DND-41 (cell line): ENCODE measurements at regions not wholly inside any gene's neighbourhood (a gene's known extent, or its start where the extent isn't known, plus 50 kb on each side); places are given as distances from the start of the nearest gene placed in this dataset.

Experiments used
- CTCF ChIP-seq: IDR thresholded peaks from 2 replicates; pipeline ENCODE4 v1.5.1; 2012; ENCODE audit warnings: borderline replicate concordance, low read length, moderate library complexity, mild to moderate bottlenecking; ENCODE audit not compliant: poor library complexity, severe bottlenecking; ENCODE audit errors: extremely low read depth
- EZH2 ChIP-seq: IDR thresholded peaks from 3 replicates; pipeline ENCODE4 v1.6.1; 2012; ENCODE audit warnings: borderline replicate concordance, low read depth, mild to moderate bottlenecking, moderate library complexity, low read length, inconsistent platforms; ENCODE audit not compliant: severe bottlenecking

GRCh38 chr1:30186586-30186985 lies 536.8 kb downstream of the MATN1 start:
- TF ChIP-seq CTCF (no peak), EZH2 (no peak)
